Ramos (cell line): ENCODE measurements at regions not wholly inside any gene's neighbourhood (a gene's known extent, or its start where the extent isn't known, plus 50 kb on each side); places are given as distances from the start of the nearest gene placed in this dataset.
"Not testable (repeated sequence)": the region's sequence is repeated elsewhere in the genome, so short reads cannot be mapped to it uniquely, and the experiment has no call there.

Source experiments
- in situ Hi-C: fragments of 300-500 bp; cut with MboI; formaldehyde crosslinking; loops from one replicate; pipeline ENCODE4 v1.14.3; 2022; ENCODE audit warnings: low sequenced_read_pairs; ENCODE audit not compliant: unreplicated experiment

DNA sequence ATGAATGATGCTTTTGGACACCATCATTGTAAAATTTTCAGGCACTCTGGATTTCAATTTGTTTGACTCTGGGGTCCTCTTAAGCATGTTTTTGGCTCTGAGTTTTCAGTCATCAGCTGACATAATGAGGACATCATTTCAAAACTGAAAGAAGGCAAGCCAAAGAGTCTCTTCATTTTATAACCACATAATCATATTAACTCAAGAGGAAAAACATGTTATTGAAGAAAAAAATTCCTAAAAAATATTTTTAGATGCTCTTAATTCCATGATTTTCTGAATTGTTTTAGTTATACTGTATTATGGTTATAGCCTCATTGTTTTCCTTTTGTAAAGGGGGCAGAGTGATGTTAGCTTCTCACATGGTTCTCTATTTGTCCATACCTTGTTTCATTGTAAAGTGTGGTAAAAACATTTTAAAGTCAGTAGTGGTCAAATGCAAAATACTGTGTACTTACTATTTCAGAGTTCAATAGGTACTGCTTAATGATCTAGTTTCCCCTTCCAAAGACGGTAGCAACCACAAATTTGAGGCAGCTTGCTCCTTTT is 472.1 kb downstream of the DMRT2 start:
- in situ Hi-C loops = no loop called here

DNA sequence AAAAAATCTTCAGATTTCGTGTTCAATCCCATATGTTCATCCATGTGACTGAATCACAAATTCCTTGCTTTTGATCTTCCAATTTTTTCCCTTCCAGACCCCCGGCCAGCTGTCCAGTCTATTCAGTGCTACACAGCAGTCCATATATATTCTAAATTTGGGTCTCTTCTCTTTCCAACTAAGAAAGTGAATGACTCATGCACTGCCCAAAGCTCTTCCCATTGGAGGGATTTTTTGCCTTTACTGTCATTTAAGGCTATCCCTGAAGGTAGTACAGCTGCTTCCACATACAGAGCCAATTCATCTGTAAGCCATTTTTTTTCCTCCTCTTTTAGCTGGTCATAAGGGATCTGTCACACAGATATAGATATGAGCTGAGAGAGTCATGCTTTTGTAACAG is 478.3 kb downstream of the DMRT2 start:
- in situ Hi-C loops = no loop called here

DNA sequence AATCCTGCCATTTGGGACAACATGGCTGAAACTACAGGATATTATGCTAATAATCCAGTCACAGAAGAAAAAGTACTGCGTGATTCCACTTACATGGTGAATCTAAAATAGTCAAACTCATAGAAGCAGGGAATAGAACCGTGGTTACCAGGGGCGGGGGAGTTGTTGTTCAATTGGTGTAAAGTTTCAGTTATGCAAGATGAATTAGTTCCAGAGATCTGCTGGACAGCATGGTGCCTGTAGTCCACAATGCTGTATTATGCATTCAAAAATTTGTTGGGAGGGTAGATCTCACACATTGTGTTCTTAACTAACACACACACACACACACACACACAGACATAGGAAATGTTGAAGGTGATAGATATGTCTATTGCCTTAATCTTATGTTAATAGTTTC is 480.5 kb downstream of the DMRT2 start:
- in situ Hi-C loops = no loop called here

DNA sequence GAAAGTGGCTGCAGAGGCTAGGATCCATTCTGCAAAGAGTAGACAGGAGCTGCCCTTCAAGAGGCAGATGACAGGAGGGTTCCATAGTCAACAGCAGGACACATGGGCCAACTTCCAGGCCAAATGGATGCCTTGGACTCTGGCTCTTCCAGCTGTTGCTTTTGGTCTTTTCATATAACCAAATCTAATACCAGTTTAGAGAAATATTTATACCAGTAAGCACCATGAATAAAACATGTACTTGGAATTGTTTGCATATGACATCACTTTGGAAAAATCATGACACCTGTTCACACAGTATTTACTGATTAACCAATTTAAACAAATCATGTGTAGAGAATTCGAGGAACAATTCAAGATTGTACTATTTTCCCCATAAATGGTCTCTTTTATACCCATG is 481.3 kb downstream of the DMRT2 start:
- in situ Hi-C loops = no loop called here

DNA sequence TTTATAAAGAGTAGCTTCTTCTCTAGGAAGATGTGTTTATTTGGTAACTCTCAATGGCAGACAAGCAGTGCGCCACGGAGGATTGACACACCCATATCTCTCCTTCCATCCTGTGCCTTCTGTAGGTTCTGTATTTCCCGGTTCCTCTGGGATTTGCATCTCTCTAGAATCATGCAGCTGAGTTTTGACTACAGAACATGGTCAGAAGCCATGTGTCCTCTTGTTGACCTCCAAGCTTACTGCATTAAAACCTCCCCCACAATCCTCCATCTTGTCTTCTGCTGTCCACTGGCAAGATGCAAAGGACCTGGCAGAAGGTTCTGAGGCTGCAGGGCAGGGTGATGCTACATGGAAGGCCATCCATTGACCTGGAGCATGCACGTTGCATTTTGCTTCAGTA is 482.0 kb downstream of the DMRT2 start:
- in situ Hi-C loops = no loop called here

DNA sequence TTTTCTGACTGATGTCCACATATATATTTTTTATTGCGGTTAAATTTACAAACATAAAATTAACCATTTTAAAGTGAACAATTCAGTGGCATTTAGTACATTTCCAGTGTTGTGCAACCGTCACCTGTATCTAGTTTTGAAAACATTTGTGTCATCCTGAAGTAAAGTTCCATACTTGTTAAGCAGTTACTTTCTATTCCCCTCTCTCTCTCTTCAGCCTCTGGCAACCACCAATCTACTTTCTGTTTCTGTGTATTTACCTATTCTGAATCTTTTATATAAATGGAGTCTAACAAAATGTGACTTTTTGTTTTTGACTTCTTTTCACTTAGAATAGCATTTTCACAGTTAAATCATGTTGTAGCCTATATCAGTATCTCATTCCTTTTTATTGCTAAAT is 480.1 kb upstream of the SMARCA2 start:
- in situ Hi-C loops = no loop called here

DNA sequence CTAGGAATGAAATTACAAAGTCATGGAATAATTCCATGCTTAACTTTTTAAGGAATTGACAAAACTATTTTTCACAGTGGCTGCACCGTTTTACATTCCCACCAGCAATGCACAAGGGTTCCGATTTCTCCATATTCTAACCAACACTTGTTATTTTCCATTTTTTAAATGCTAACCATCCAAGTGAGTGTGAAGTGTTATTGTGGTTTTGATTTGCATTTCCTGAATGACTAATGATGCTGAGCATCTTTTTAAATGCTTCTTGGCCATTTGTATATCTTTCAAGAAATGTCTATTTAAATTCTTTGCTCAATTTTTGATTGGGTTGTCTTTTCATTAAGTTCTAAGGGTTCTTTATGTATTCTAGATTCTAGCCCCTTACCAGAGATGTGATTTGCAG is 479.5 kb upstream of the SMARCA2 start:
- in situ Hi-C loops = no loop called here

DNA sequence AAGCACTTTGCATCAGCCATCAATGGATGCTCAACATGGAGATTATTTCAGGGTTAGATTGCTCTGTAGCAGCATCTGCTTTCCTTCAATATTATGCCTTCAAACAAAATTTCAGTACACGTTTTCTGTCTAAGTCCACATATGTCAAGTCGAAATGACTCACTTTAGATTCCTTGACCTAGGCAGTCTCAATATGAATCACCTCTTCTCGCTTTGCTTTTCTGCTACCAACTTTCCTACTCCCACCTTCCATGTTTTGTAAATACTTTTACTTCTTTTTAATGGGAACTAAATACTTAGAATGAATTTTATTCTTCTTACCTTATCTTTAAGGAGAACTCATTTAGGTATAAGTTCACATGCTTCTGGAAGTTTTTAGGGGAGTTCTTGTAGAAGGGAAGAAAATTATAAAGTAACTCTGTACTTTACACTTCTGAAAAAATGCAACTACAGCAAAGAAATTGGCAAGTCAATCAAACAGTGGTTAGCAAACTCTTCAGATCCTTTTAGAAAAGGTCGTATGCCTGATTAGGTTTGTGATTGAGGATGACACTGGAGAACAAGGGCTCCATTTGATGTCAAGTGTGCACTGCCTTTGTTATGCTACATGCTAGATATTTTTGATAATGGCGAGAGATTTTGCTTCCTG is 478.5 kb upstream of the SMARCA2 start:
- in situ Hi-C loops = no loop called here

DNA sequence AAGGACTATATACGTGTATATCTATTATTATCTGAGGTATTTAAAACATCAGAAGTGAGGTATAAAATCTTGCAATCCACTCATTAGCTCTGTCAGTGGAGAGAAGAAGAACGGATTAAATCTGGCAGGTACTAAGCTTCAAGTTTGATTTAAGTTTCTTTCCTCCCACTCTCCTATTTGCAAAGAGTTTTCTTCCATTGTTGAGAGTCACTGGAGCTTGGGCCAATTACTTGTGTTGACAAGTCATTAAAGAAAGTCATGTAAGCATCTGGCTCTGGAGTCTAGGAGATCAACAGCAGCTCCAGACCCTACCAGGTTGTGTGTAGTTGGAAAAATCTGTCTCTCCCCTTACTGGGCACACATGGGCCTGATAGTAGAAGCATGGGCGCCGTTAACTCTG is 476.8 kb upstream of the SMARCA2 start:
- in situ Hi-C loops = no loop called here

DNA sequence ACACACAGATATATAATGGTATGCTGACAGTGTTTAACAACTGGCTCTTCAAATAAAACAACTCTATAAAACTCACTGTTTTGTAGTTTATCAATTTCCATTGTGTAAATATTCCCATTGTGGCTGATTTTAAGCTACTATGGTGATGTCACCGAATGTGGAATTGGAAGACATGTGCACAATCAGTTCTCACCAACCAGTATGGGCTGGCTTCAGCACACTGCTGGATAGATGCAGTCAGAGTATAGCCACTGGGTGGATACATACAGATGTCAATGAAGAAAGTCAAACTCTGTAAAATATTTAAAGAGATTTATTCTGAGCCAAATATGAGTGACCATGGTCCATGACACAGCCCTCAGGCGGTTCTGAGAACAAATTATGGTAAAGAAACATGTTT is 475.9 kb upstream of the SMARCA2 start:
- in situ Hi-C loops = no loop called here

DNA sequence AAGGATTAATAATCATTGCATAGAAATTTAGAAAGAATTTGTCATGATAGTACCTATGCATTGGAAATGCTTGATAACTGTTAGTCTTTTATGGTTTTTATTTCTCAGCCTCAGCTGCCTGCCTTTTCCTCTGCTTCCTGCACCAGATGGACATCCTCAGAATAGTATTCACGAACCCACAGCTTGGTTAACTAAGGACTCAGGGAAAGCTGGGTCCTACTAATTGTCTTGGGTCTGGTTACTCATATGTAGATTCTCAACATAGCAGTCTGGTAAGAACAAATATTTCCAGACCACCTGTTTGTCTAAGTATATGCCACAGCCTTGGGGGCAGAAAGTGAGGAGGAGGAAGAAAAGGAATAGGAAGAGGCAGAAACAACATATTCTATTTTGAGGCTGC is 464.5 kb upstream of the SMARCA2 start:
- in situ Hi-C loops = no loop called here

DNA sequence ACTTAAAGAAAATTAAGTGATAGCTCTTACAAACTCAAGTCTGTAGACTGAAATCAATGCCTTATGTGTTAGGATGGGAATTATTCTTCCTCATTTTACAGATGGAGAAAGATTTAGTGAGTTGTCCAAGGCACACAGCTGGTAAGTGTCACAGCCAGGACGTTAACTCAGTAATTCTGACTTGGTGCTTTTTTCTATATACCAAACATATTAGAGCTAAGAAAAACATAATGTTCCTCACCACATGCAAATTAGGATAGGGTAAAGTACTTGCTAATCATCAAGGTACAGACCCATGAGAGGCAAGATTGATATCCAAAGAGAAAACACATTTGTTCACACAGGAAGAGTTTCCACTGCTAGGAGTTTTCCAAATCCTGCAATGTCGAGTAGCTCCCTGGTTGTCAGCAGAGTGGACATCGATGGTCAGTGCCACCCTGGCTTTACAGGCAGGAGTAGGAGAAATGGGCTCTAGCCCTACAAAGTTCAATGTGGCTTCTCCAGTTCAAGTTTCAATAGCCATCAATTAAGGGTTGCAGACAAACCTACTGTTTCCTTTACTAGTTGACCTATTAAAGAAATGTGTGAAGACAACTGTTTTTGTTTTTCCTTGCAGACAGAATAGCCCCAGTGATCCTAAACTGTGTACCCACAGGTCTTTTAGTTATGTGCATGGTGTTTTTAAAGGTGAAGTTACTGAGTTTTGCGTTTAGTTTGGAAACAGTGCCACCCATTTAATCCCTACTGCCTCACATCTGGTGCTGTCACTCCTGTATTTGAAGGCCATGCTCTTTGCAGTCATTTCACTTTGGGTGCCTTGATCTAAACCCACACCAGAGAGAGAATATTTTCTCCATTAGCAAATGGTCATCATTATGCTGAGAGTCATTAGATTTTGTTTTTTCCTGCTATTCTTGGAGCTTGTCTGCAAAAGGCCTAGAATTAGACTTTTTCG is 460.8 kb upstream of the SMARCA2 start:
- in situ Hi-C loops = no loop called here

DNA sequence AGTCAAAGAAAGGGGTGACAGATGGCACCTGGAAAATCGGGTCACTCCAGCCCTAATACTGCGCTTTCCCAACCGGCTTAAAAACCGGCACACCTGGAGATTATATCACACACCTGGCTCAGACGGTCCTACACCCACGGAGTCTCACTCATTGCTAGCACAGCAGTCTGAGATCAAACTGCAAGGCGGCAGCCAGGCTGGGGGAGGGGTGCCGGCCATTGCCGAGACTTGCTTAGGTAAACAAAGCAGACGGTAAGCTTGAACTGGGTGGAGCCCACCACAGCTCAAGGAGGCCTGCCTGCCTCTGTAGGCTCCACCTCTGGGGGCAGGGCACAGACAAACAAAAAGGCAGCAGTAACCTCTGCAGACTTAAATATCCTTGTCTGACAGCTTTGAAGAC is 456.5 kb upstream of the SMARCA2 start:
- in situ Hi-C loops = not testable (repeated sequence)

DNA sequence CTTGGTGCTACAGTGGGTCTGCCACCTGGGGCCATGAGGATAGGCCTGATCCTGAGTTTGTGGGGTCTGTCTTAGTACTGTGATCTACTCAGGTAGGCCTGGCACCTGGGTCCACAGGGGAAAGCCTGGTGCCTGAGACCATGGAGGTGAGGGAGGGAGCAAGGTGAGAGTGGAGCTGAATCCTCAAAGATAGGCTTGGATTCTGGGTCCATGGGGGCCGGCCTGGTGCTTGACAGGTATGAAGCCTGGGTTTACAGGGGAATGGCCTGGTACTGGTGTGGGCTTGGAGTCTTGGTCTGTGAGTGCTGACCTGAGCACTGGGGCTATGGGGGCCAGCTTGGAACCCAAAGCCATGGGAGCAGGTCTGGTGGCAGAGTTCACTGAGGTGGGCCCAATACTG is 439.2 kb upstream of the SMARCA2 start:
- in situ Hi-C loops = loop anchor here (25.0 kb wide), 1 partner anchor 89 kb away; no protein-coding TSS in a partner anchor

DNA sequence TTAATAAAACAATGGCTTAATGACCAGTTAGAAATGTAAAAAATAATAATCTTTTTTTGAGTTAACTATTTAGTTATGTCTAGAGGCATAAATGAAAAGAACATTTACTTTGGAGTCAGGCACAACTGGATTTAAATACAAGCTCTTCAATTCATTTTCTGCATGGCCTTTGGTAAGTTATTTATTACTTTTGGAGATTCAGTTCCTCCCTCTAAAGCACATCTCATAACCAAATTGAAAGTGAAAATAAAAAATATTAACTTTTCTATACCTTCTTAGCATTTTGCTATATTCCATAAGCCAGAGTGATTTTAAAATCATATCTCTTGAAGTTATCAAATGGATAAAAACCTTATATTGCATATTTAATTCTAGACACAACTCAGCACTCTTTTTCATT is 434.9 kb upstream of the SMARCA2 start:
- in situ Hi-C loops = loop anchor here (25.0 kb wide), 1 partner anchor 93 kb away; no protein-coding TSS in a partner anchor

DNA sequence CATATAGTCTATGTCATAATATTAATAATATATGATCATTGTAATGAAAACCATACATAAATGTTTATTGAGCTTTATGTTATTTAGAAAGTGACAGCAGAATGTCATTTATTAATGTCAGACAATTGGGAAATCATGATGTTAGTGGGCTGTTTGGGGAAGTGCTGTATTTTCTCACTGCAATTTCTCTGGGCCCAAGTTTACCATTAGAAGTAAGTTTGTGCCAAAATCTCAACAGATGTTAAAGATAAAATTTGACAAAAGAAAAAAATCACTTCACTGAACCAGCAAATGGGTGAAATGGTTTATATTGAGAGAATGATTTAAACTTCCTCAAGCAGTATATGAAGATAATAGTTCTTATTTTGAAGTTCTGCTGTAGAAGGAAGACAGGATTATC is 433.2 kb upstream of the SMARCA2 start:
- in situ Hi-C loops = loop anchor here (25.0 kb wide), 1 partner anchor 95 kb away; no protein-coding TSS in a partner anchor

DNA sequence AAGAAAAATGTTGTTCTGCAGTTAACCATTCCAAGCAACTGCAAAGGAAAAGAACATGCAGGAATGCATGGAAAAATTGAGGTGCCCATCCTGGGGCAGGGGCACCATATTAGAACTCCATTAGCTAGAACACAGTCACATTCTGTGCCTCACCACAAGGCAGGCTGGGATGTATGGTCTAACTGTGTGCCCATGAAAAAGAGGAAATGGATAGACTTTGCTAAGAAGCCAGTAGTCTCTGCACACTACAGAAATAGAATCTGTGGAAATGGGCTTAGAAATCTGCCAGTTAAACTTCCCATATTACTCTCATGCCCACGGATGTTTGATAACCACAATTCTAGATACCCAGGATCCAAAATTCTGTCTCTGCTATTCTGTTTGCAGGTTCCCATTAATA is 423.8 kb upstream of the SMARCA2 start:
- in situ Hi-C loops = loop anchor here (25.0 kb wide), 1 partner anchor 104 kb away; no protein-coding TSS in a partner anchor

DNA sequence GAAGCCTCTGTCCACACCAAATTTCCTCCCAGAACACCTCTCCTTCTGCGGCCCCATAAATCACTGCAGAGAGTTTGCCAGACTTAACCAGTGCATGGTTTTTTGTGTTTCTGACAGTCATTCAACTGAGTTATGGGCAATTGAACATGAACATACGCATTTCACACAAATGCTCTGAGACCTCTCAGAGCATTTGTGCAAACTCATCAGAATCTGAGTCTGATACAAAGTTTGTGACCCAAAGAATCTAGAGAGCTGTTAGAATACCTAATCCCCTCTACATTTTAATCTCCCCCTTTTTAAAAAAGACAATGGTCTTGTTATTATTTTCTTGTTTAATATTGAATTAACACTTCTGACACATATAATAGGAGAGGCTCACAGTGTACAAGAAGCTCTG is 416.9 kb upstream of the SMARCA2 start:
- in situ Hi-C loops = loop anchor here (25.0 kb wide), 1 partner anchor 111 kb away; no protein-coding TSS in a partner anchor

DNA sequence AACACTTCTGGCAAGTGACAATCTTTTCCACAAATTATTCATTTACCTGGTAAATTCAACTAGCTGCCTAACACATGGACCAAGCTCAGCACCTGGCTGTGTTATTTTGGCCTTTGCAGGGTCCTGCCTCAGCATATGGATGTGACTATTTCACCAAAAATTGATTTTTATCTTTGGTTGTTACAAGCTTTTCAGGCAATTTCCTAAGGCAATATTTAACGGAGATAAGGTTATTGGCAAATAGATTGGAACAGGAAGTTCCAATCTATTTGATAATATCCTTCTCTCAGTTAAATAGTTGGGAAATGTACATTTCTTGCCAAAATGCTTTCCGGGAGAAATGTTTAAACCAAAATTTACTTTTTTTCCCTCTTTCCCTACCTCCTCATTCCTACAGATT is 415.2 kb upstream of the SMARCA2 start:
- in situ Hi-C loops = loop anchor here (25.0 kb wide), 1 partner anchor 113 kb away; no protein-coding TSS in a partner anchor

DNA sequence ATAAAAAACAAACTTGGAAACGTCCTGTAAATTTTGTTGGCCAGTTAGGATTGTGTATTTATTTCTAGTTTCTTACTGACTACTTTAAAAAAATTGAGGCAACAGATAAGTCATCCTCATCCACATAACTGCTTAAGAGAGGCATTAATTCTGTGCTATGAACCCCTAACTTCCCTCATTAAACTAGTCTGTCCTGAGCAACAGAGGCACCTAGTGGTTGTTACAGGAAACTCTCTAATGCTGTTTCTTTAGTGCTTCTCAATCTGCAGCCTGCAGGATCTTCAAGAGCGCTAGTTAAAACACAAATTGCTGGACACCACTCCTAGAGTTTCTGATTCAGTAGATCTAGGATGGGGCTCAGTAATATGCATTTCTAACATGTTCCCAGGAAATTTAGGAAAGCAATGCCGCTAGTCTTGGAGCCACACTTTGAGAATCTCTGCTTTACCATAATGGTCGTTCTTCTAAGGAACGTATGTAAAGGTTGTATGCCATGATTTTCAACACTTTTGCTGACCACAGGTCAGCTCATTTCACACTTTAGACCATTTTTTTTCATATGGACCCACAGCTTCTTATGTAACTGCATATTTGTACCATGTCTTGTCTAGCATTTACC is 410.1 kb upstream of the SMARCA2 start:
- in situ Hi-C loops = no loop called here

DNA sequence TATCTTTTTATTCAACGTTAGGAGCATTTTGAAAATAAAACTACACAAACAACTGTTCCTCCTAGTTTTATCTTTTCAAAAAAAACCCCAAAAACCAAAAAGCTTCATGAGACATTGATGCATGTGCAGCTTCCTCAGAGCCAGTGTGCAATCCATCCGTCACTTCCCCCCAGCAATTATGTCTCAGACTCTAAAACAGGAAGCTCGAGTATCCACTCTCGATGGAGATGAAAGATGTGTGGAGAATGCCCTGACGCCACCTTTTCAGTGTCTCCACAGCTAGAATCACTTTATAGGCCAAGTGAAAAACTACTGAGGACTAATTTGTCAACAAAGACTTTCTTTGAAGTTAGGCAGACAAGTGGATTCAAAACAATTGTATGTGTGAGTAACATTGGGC is 408.9 kb upstream of the SMARCA2 start:
- in situ Hi-C loops = no loop called here
